Vagina (tissue), 2 donors: ENCODE measurements at regions not wholly inside any gene's neighbourhood (a gene's known extent, or its start where the extent isn't known, plus 50 kb on each side); places are given as distances from the start of the nearest gene placed in this dataset.
"Not testable (repeated sequence)": the region's sequence is repeated elsewhere in the genome, so short reads cannot be mapped to it uniquely, and the experiment has no call there.

ENCODE experiments used
- DNase-seq, 2 donors: peaks; one replicate each; pipeline ENCODE4 v3.0.0-alpha.2; 2017; ENCODE audit errors: extremely low spot score in 2 of 2
- H3K27ac ChIP-seq: fragments of 200-600 bp; sonication (generic); one replicate; pipeline ENCODE4 v1.5.1; 2019
- H3K27me3 ChIP-seq: fragments of 200-600 bp; sonication (generic); one replicate; pipeline ENCODE4 v1.5.1; 2019
- H3K36me3 ChIP-seq, 2 donors: fragments of 200-600 bp; sonication (generic); one replicate each; pipeline ENCODE4 v1.5.1; 2017 to 2019
- H3K4me1 ChIP-seq: fragments of 200-600 bp; sonication (generic); one replicate; pipeline ENCODE4 v1.5.1; 2019
- H3K4me3 ChIP-seq, 2 donors: fragments of 200-600 bp; sonication (generic); 1 replicate in 1 of 2; 2 replicates in 1 of 2; pipeline ENCODE4 v1.5.1; 2016 to 2019
- H3K9me3 ChIP-seq: fragments of 200-600 bp; sonication (generic); one replicate; pipeline ENCODE4 v1.5.1; 2019
- CTCF ChIP-seq, 3 experiments: fragments of 450-650 bp in 2 of 3; fragments of 200-600 bp in 1 of 3; sonication (generic) in 1 of 3; IDR thresholded peaks; one replicate each; pipeline ENCODE4 v1.5.1; 2017 to 2019; ENCODE audit warnings: antibody characterized with exemption in 3 of 3, mild to moderate bottlenecking in 2 of 3, moderate library complexity in 2 of 3
- POLR2A ChIP-seq, 2 donors: fragments of 450-650 bp; IDR thresholded peaks; one replicate each; pipeline ENCODE4 v1.6.1; 2017; ENCODE audit warnings: antibody characterized with exemption in 2 of 2, mild to moderate bottlenecking in 2 of 2, moderate library complexity in 2 of 2
- POLR2AphosphoS5 ChIP-seq, 2 donors: sonication (generic); formaldehyde crosslinking; IDR thresholded peaks; one replicate each; pipeline ENCODE4 v1.9.0; 2017; ENCODE audit warnings: antibody characterized with exemption in 2 of 2, mild to moderate bottlenecking in 2 of 2, low read depth in 1 of 2; ENCODE audit not compliant: insufficient read depth in 1 of 2
- intact Hi-C: fragments of 100-400 bp; cut with DNase I; formaldehyde crosslinking; loops from one replicate; pipeline ENCODE4 v1.15.1; 2023

GRCh38 chr6:15935661-15936060, 193.2 kb upstream of the MYLIP start:
- peaks cover 4% of the 10 kb centered on the region for H3K9me3 ChIP-seq
- DNase-seq = no peak
- H3K27me3 ChIP-seq = no peaks in the 10 kb centered on the region
- no peaks in the 10 kb centered on the region for H3K36me3 ChIP-seq
- peaks cover 4% of the 10 kb centered on the region for H3K4me1 ChIP-seq
- no peak overlapping the region for H3K4me3 ChIP-seq
- TF ChIP-seq POLR2A (IDR thresholded peaks at IDR 0.05) (no peak), POLR2AphosphoS5 (IDR thresholded peaks at IDR 0.05; ENCODE audit: insufficient read depth in 1 of 2, low read depth in 1 of 2) (no peak), CTCF (IDR thresholded peaks at IDR 0.05) (no peak)
- intact Hi-C loops = no loop called here
- H3K27ac ChIP-seq = no peak overlapping the region

- H3K4me3 ChIP-seq, DNase-seq, H3K9me3 ChIP-seq, H3K36me3 ChIP-seq, H3K27ac ChIP-seq, intact Hi-C loops, H3K27me3 ChIP-seq, H3K4me1 ChIP-seq: not testable (repeated sequence)
Measured at GRCh38 chr6:15931697-15932096, 197.2 kb upstream of the MYLIP start.

GRCh38 chr6:15930207-15930606, 198.7 kb upstream of the MYLIP start:
- H3K4me3 ChIP-seq = no peak overlapping the region
- no peak for DNase-seq
- H3K4me1 ChIP-seq = peaks cover 4% of the 10 kb centered on the region
- intact Hi-C loops = no loop called here
- TF ChIP-seq POLR2AphosphoS5 (IDR thresholded peaks at IDR 0.05; ENCODE audit: insufficient read depth in 1 of 2, low read depth in 1 of 2) = no peak
- TF ChIP-seq CTCF (IDR thresholded peaks at IDR 0.05) = no peak
- no peak for TF ChIP-seq POLR2A (IDR thresholded peaks at IDR 0.05)
- no peak overlapping the region for H3K27ac ChIP-seq
- H3K27me3 ChIP-seq = no peaks in the 10 kb centered on the region
- peaks cover 4% of the 10 kb centered on the region for H3K9me3 ChIP-seq
- H3K36me3 ChIP-seq = no peaks in the 10 kb centered on the region

- TF ChIP-seq POLR2A (IDR thresholded peaks at IDR 0.05) (no peak), CTCF (IDR thresholded peaks at IDR 0.05) (no peak), POLR2AphosphoS5 (IDR thresholded peaks at IDR 0.05; ENCODE audit: insufficient read depth in 1 of 2, low read depth in 1 of 2) (no peak)
- no peak overlapping the region for H3K27ac ChIP-seq
- H3K4me3 ChIP-seq = no peak overlapping the region
- no peaks in the 10 kb centered on the region for H3K27me3 ChIP-seq
- H3K4me1 ChIP-seq = peaks cover 4% of the 10 kb centered on the region
- no peaks in the 10 kb centered on the region for H3K36me3 ChIP-seq
- peaks cover 4% of the 10 kb centered on the region for H3K9me3 ChIP-seq
- intact Hi-C loops = no loop called here
- no peak for DNase-seq
Measured at GRCh38 chr6:15929685-15930084, 199.2 kb upstream of the MYLIP start.

DNA sequence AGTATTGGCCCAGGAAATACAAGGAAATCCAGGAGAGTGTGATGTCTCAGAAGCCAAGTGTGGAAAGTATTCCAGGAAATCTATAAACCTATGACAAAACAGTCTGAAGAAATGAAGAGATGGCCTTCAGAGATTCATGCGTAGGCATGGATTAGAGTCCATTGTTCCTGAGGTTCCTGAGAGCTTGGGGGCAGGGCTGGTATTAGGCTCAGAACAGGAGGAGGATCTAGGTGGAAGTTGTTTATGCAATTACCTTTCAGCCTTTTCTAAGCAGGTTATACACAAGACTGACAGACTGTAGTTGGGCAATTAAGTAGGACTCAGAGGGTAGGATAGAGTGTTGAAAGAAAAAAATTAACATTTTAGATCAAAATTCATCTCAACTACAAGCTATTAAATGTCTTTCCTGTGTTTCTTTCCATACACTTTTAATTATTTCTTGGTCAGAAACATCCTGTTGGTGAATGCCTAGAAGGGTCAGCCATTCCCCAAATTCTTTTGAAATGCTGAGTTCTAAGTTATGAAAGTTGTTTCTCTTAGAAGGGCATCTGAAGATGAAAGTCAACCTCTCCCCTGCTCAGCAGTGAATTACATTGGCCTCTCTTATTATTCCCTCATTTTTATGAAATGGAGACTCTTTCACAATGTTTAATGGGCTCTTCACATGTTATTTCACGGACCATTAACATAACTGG, 201.2 kb upstream of the MYLIP start:
- TF ChIP-seq POLR2A (IDR thresholded peaks at IDR 0.05) (no peak), POLR2AphosphoS5 (IDR thresholded peaks at IDR 0.05; ENCODE audit: insufficient read depth in 1 of 2, low read depth in 1 of 2) (peak in 1 of 2 donors; percentile 20), CTCF (IDR thresholded peaks at IDR 0.05) (no peak)
- Histone ChIP-seq H3K27ac (no peak overlapping the region), H3K36me3 (no peaks in the 10 kb centered on the region), H3K4me1 (no peaks in the 10 kb centered on the region), H3K27me3 (no peaks in the 10 kb centered on the region), H3K9me3 (peaks cover 4% of the 10 kb centered on the region), H3K4me3 (no peak overlapping the region)
- no peak for DNase-seq
- intact Hi-C loops = no loop called here
